HG03575 (cell line): ENCODE measurements at regions not wholly inside any gene's neighbourhood (a gene's known extent, or its start where the extent isn't known, plus 50 kb on each side); places are given as distances from the start of the nearest gene placed in this dataset.
"Not testable (repeated sequence)": the region's sequence is repeated elsewhere in the genome, so short reads cannot be mapped to it uniquely, and the experiment has no call there.

Experiments
- ATAC-seq: cut with Tn5 transposase; IDR thresholded peaks from one replicate; pipeline ENCODE4 v1.9.1; 2021; ENCODE audit not compliant: unreplicated experiment, insufficient number of reproducible peaks, low FRiP score; ENCODE audit errors: extremely low read depth

DNA sequence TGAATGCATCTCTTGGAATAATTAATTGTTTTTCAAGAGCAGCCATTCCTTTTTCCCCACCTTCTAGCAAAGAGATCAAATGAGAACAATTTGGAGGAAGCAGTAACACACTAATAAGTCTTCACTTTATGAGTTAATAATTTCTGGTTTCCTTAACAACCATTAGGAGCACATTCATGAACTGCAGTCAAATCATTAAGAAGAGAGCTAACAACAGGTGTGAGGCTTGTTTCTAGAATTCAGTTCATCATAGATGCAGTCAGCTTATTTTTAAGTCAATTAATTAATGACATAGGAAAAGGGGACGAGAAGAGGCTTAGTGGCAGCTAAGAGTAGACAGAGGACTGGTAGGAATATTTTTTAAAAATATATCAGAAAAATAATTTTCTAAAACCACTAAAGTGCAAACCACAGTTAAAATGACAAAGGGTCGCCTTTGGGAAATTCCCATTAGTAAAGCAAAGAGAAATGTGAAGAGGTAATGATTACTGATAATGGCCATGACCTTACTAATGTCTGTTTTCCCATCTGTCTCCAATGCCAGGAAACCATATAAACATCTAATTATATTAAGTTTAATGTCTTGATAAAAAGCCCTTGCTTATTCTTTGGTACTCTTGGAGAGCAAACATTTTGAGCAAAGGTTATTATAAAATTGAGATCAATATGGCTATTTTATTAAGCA lies 184.2 kb downstream of the KCNJ2 start:
- ATAC-seq = no peak

DNA sequence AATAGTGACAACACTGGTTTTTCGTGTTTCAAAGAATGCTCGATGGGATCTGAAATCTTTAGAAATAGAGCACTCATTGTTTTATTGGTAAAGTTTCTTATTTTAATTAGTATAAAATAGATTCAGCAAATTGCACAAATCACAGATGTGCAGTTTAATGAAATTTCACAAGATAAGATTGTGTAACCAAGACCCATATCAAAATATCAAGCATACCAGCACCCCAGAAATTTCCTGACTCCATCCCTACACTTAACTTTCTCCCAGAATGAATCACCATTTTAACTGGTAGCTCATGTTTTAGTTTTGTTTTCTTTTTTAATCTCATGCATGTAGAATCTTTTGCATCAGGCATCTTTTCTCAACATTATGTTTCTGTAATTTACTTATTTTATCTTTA lies 185.9 kb downstream of the KCNJ2 start:
- ATAC-seq = no peak

DNA sequence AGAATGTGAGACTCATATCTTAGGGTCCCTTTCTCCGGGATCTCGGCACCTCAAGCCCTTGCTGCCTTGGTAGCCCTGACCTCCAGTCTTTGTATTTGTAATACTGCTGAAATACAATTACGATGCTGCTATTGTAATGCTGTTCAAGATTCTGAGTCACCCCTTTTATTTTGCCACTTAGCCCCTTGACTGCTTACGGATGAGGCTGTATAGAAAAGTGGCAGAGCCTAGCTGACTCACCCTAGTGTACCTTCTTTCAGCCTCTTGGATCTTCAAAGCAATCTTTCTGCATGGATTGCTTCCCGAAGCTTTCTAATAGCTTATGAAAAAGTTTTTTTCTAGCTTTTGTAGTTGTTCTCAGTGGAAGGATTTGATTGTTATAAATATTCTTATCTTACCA lies 187.9 kb downstream of the KCNJ2 start:
- no peak for ATAC-seq

DNA sequence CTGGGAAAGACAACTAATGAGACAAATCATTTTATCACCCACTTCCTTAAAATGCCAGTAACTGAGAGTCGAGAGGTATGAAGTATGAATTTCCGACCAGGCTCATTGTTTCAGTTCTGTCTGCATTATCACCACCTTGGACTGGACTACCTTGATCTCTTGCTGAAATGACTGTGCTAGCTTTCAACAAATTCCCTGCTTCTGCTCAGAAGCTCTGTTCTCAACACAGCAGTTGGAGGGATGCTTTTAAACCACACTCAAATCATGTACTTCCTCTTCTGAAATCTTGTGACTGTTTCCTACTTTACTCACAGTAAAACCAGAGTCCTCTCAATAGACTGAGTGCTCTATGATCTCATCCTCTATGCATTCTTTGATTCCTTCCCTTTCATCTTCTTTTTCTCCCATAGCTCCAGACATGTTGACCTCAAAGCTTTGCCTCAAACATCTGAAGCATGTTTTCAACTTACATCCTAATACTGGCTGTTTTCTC lies 195.8 kb downstream of the KCNJ2 start:
- ATAC-seq = no peak

DNA sequence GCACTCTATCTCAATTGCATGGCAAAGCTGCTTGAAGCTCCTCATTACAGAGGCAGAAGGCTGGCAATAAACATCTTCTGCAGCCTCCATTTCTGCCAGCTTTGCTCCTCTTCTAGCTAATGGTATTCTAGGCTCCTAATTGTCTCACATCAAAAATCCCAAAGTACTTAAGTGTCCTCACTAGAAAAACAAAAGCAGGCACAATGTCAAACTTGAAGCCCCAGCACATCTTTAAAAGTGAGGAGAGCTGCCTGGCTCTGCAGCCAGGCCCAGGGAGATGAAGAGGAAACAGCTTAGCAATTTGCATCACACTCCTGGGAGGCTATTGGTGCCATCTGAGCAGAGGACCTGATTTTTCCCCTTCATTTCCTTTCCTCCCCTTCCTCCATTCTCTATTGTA lies 197.1 kb downstream of the KCNJ2 start:
- no peak for ATAC-seq

DNA sequence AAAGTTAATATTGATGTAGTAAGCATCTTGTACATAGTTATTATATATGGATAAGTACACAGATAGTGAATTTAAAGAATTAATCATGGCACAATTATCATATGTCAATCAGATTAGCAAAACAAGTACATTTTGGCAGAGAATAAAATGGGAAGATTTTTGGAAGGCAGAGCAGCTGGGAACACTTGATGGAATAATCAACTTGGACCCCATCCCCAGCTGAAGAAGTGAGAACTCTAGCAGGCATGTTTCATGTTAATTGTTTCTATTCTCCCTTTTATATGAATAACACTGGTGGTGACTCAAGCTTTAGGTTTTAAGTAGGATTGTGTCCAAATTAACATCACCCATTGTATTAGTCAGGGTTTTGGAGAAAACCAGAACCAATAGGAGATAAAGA lies 198.7 kb downstream of the KCNJ2 start:
- no peak for ATAC-seq

DNA sequence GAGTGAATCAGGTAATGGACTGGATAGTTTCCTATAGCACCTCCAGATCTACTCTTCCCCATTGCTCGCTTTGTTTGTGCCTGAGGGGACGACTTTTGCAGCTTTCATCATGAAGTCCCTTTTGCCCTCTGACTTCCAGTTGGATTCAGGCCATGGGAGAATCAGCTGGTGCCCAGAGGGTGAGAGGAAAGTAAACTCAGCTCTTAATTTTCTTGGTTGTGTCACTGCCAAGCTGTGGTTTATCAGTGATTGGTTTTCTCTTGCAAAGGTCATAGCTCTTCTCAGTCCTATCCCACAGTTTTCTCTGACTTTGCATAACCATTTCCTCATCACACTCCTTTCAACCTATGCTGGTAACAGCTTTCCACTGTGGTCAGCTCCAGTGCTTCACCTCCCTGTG lies 200.1 kb downstream of the KCNJ2 start:
- no peak for ATAC-seq

DNA sequence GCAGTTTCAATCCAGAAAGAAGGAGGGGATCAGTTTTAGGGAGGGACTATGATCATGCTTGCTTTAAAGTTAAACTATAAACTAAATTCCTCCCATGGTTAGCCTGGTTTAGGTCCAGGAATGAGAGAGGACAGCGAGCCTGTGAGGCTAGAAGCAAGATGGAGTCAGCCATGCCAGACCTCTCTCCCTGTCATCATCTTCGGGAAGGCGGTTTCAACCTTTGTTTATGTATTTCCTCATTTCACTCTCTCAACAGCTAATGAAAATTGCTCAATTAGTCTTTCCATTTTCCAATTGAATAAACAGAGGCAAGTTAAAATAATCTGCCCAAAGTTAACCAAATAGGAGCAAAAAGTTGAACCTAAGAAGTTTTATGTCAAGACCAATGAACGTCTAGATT lies 201.5 kb downstream of the KCNJ2 start:
- no peak for ATAC-seq

DNA sequence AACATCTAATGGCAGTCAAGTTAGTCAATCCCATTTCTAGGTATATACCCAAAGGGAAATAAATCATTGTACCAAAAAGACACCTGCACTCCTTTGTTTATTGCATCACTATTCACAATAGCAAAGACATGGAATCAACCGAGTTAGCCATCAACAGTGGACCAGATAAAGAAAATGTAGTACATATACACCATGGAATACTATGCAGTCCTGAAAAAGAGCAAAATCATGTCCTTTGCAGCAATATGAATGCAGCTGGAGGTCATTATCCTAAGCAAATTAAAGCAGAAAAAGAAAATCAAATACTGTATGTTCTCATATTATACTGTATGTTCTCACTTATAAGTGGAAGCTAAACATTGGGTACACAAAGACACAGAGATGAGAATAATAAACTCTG lies 204.0 kb downstream of the KCNJ2 start:
- ATAC-seq = no peak

DNA sequence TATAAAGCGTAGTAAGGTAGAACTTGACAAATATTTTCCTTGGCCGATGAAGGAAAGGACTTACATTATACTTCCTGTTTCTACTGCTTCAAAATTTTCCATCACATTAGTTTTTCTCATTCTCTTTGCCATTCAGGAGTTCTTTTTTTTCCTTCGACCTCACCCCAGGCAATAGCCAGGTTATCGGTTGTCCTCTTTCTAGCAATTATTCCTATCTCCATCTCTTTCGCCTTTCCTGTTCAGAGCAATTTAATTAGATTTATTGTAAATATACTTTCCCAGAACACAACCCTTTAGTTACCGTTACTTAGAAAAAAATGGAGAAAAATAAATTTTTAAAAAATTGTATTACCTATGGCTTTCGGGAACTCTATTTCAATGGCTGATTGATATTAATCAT lies 205.2 kb downstream of the KCNJ2 start:
- no peak for ATAC-seq

DNA sequence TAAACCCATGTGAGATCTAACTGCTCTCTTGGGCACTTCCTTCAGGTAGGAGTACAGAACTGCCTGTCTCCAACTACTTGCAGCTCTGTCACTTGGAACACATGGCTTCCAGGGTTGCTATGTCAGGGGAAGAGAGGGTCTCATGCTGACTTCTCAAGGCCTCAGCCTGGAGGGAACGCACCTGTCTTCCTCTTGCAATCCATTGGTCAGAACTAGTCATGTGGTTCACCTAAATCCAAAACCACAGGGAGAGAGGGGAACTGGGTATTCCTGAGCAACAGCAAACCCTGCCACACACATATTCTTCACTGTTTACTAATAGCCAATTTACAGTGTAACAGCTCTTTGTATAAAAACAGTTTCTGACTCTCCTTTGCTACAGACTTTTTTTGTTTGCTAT lies 206.1 kb downstream of the KCNJ2 start:
- ATAC-seq = no peak

DNA sequence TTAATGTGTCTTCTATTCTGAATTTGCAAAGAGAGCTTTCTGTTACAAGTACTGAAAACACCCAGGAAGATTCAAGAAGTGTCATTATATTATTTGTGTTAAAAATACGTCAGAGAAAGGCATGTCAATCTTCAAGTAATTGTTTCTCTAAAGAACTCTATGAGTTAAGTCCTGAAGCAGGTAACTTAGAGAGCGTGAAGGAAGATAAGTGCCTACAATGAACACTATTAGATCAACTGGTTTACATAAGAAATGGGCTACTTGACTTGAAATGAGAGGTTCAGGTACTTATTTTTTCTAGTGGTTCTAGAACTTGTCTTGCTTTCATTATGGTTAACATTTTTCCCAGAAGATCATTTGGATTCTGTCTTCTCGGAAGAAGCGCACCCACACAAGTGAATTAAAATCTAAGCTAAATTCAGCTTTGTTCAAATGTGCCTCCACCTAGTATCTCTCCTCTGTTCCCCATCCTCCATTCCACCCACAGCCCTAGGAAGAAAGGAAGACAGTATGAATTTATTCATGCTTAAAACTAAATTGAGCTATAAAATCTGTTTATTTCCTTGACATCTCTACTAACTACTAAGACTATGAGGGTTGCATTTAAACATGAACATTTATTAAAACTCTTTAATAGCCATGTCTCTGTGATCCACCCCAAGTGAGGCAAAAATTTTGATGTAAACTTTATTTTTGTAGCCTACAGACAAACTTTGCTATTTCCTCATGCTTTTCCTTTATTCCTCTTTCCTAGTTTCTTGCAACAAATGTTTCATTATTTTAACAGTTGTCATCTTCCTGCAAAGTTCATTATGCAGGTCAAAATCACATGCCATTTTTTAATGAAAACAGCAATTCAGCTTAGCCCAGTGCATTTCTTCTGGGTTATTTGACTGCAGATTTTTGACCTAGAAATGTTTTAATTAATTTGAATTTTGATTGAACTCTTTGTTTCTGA lies 206.8 kb downstream of the KCNJ2 start:
- no peak for ATAC-seq

DNA sequence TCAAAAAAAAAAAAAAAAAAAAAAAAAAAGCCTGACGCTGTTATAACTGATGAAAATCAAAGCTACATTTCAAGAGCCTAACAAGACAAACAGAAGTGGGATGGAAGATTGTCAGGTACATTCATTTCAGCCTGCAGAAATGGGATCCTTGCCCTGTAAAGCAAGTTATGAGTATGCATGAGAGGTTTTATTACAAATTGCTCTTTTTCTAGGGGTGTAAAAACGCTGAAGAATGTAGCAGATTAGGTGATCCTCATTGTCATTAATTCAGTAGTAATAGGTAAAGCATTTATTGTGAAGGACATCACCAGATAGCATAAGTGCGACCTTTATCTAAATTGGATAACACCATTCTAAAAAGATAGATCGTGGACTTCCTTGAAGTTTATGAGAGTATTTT lies 208.3 kb downstream of the KCNJ2 start:
- no peak for ATAC-seq

DNA sequence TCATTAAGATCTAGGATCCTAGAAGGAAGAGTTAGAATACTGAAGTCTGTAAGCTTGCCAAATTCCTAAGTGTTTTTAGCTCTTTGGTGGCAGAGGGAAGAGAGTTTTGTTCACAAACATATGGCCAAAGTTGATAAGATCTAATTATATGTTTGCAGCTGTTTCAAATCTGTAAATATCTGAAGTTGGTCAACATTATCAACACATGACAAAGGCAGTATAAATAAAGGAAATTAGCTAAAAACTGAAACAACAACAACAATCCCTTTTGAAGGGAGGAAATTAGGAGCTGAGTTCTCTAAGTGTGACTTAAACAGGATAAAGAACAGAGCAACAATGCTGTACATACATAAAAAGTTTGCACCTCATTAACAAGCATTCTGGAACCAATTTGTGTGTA lies 208.7 kb downstream of the KCNJ2 start:
- ATAC-seq = no peak

DNA sequence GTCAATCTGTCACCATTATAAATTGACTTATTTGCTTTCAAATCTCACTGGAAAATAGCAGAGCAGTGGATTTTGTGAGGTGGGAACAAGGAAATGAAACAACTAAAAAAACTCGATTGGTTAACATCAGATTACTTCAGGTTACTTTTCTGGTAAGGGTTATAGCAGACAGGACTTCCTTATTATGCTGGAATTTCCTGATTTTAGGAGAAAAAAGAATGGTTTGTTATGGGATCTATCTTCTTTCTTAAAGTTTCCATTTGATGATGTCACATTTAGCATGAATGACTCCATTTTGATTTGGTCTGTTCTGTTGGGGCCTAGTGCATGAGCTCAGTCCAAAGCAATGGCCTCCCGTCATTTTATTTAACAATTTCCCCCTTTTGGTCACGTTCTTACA lies 210.6 kb downstream of the KCNJ2 start:
- ATAC-seq = no peak

DNA sequence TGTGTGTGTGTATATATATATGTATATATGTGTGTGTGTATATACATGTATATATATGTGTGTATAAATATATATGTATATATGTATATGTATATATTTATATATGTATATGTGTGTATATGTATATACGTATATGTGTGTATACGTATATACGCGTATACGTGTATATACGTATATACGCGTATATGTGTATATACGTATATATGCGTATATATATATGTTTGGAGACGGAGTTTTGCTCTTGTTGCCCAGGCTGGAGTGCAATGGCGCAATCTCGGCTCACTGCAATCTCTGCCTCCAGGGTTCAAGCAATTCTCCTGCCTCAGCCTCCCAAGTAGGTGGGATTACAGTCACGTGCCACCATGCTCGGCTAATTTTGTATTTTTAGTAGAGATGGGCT lies 212.6 kb downstream of the KCNJ2 start:
- ATAC-seq = not testable (repeated sequence)

DNA sequence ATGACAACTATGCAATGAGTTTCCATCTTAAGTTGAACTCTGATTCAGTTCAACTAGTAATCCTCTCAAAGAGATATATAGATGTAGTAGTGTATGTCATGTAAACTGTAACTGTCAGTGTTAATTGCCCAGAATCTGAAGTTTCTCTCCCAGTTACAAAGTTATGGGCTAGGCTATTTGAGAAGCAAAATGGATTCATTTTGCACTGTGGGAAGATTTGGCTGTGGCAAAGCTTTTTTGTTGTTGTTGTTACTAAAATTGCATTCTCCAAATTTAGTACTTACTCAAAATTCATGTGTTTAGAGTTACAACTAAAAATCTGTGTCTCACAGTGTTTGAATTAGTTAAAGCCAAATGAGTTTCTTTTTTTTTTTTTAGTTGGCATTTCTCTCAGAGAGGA lies 219.0 kb downstream of the KCNJ2 start:
- no peak for ATAC-seq

DNA sequence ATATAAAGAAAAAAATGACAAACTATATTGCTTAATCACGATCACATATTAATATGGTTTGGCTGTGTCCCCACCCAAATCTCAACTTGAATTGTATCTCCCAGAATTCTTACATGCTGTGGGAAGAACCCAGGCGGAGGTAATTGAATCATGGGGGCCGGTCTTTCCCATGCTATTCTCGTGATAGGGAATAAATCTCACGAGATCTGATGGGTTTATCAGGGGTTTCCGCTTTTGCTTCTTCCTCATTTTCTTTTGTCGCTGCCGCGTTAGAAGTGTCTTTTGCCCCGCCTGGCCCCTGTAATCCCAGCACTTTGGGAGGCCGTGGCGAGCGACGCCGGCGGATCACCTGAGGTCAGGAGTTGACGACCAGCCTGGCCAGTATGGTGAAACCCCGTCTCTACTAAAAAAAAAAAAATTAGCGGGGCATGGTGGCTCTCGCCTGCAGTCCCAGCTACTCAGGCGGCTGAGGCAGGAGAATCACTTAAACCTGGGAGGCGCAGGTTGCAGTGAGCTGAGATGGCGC lies 220.0 kb downstream of the KCNJ2 start:
- not testable (repeated sequence) for ATAC-seq

DNA sequence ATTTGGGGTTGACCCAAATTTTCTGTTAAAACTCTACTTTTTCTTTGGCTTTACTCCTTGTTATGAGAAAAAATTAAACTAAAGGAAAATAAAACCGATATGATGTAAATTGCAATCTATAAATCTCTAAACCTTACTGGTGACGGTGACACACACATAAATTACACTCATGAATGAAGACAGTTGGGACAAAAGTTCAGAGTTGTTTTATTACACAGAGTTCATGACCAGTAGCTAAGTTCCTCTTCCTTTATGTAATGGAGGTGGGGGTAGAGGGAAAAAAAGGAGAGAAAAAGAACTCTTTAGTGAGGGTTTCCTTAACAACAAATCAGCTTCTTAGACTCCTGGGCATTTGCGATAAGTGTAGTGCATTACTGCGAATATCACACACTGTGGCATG lies 220.7 kb downstream of the KCNJ2 start:
- ATAC-seq = no peak
